TTC549 (cell line): ENCODE measurements at regions not wholly inside any gene's neighbourhood (a gene's known extent, or its start where the extent isn't known, plus 50 kb on each side); places are given as distances from the start of the nearest gene placed in this dataset.

Source experiments
- FAIRE-seq: peaks from 2 replicates; lab custom pipeline; 2012; peaks lifted over from hg19 to GRCh38; lab: Jason Lieb, UNC

GRCh38 chr13:73962284-73962683 lies 171.9 kb downstream of the KLF12 start:
- FAIRE-seq, result no peak

GRCh38 chr13:73961181-73961580 lies 173.0 kb downstream of the KLF12 start:
- no peak for FAIRE-seq

GRCh38 chr13:73960474-73960873 lies 173.7 kb downstream of the KLF12 start:
- FAIRE-seq, result no peak

GRCh38 chr13:73958657-73959397 lies 175.4 kb downstream of the KLF12 start:
- no peak for FAIRE-seq

- no peak for FAIRE-seq
These were observed 176.3 kb downstream of the KLF12 start for GRCh38 chr13:73957889-73958288.

- FAIRE-seq, result no peak
These were observed 177.3 kb downstream of the KLF12 start for GRCh38 chr13:73956795-73957408.

GRCh38 chr13:73955977-73956500 lies 178.2 kb downstream of the KLF12 start:
- FAIRE-seq, result no peak

- FAIRE-seq, result no peak
These were observed 179.4 kb downstream of the KLF12 start for GRCh38 chr13:73954808-73955207.

GRCh38 chr13:73952648-73953047 lies 181.6 kb downstream of the KLF12 start:
- no peak for FAIRE-seq

- FAIRE-seq, result no peak
These were observed 185.2 kb downstream of the KLF12 start for GRCh38 chr13:73948848-73949529.

- FAIRE-seq, result no peak
These were observed 188.3 kb downstream of the KLF12 start for GRCh38 chr13:73945871-73946270.

GRCh38 chr13:73945382-73945781 lies 188.8 kb downstream of the KLF12 start:
- FAIRE-seq, result no peak

- FAIRE-seq, result no peak
These were observed 190.3 kb downstream of the KLF12 start for GRCh38 chr13:73943965-73944233.

GRCh38 chr13:73943137-73943964 lies 190.9 kb downstream of the KLF12 start:
- no peak for FAIRE-seq

- no peak for FAIRE-seq
These were observed 192.5 kb downstream of the KLF12 start for GRCh38 chr13:73941752-73942151.

GRCh38 chr13:73940098-73940497 lies 194.1 kb downstream of the KLF12 start:
- no peak for FAIRE-seq

GRCh38 chr13:73939603-73940002 lies 194.6 kb downstream of the KLF12 start:
- FAIRE-seq, result no peak

- FAIRE-seq, result no peak
These were observed 195.2 kb downstream of the KLF12 start for GRCh38 chr13:73939071-73939380.

GRCh38 chr13:73938372-73939070 lies 195.7 kb downstream of the KLF12 start:
- no peak for FAIRE-seq

- no peak for FAIRE-seq
These were observed 196.8 kb downstream of the KLF12 start for GRCh38 chr13:73937441-73937840.

GRCh38 chr13:73935991-73936390 lies 198.2 kb downstream of the KLF12 start:
- no peak for FAIRE-seq

- no peak for FAIRE-seq
These were observed 199.4 kb downstream of the KLF12 start for GRCh38 chr13:73934771-73935170.
